Ishikawa (cell line): ENCODE measurements at regions not wholly inside any gene's neighbourhood (a gene's known extent, or its start where the extent isn't known, plus 50 kb on each side); places are given as distances from the start of the nearest gene placed in this dataset.

ENCODE experiments used
- CEBPB ChIP-seq: IDR thresholded peaks from 2 replicates; pipeline ENCODE4 v1.6.1; 2012
- CREB1 ChIP-seq: IDR thresholded peaks from 2 replicates; pipeline ENCODE4 v1.6.1; 2012; ENCODE audit warnings: low read depth
- EGR1 ChIP-seq: IDR thresholded peaks from 2 replicates; pipeline ENCODE4 v1.6.1; 2012
- EP300 ChIP-seq: IDR thresholded peaks from 2 replicates; pipeline ENCODE4 v1.6.1; 2012; ENCODE audit warnings: borderline replicate concordance
- FOXM1 ChIP-seq: IDR thresholded peaks from 2 replicates; pipeline ENCODE4 v1.6.1; 2012; ENCODE audit warnings: low read depth, borderline replicate concordance
- NFIC ChIP-seq: IDR thresholded peaks from 2 replicates; pipeline ENCODE4 v1.6.1; 2012
- RAD21 ChIP-seq: IDR thresholded peaks from 2 replicates; pipeline ENCODE4 v1.6.1; 2012; ENCODE audit warnings: low read depth
- TAF1 ChIP-seq: IDR thresholded peaks from 2 replicates; pipeline ENCODE4 v1.6.1; 2012; ENCODE audit warnings: low read depth, mild to moderate bottlenecking
- TCF12 ChIP-seq: IDR thresholded peaks from 2 replicates; pipeline ENCODE4 v1.6.1; 2012; ENCODE audit warnings: low read depth
- TEAD4 ChIP-seq: IDR thresholded peaks from 2 replicates; pipeline ENCODE4 v1.6.1; 2012
- YY1 ChIP-seq: IDR thresholded peaks from 2 replicates; pipeline ENCODE4 v1.6.1; 2012; ENCODE audit warnings: low read depth
- ZBTB7A ChIP-seq: IDR thresholded peaks from 2 replicates; pipeline ENCODE4 v1.6.1; 2012; ENCODE audit warnings: low read depth
- TF ChIP-seq, protein P1 (sequence below): IDR thresholded peaks from 2 replicates; pipeline ENCODE4 v1.6.1; 2012; ENCODE audit warnings: low read depth, mild to moderate bottlenecking
- TF ChIP-seq, protein P2 (sequence below): IDR thresholded peaks from 2 replicates; pipeline ENCODE4 v1.6.1; 2012
- TF ChIP-seq, protein P3 (sequence below): IDR thresholded peaks from 2 replicates; pipeline ENCODE4 v1.6.1; 2012

DNA sequence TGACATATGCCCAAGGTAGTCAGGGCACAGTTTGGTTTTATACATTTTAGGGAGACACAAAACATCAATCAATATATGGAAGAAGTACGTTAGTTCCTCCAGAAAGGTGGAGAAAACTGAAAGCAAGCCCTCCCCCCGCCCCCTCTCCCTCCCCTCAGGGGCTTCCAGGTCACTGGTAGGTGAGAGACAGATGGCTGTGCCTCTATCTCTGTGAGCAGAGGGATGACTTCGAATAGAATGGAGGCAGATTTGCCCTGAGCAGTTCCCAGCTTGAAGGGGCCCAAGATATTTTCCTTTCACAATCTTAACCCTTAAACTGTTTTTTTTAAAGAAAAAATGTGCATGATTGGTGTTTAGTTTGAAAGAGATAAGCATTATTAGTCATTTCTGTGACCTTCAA lies 114.0 kb downstream of the PCDH10 start:
- TF ChIP-seq RAD21, result no peak
- TF ChIP-seq, protein P1, sequence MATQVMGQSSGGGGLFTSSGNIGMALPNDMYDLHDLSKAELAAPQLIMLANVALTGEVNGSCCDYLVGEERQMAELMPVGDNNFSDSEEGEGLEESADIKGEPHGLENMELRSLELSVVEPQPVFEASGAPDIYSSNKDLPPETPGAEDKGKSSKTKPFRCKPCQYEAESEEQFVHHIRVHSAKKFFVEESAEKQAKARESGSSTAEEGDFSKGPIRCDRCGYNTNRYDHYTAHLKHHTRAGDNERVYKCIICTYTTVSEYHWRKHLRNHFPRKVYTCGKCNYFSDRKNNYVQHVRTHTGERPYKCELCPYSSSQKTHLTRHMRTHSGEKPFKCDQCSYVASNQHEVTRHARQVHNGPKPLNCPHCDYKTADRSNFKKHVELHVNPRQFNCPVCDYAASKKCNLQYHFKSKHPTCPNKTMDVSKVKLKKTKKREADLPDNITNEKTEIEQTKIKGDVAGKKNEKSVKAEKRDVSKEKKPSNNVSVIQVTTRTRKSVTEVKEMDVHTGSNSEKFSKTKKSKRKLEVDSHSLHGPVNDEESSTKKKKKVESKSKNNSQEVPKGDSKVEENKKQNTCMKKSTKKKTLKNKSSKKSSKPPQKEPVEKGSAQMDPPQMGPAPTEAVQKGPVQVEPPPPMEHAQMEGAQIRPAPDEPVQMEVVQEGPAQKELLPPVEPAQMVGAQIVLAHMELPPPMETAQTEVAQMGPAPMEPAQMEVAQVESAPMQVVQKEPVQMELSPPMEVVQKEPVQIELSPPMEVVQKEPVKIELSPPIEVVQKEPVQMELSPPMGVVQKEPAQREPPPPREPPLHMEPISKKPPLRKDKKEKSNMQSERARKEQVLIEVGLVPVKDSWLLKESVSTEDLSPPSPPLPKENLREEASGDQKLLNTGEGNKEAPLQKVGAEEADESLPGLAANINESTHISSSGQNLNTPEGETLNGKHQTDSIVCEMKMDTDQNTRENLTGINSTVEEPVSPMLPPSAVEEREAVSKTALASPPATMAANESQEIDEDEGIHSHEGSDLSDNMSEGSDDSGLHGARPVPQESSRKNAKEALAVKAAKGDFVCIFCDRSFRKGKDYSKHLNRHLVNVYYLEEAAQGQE, result no peak

DNA sequence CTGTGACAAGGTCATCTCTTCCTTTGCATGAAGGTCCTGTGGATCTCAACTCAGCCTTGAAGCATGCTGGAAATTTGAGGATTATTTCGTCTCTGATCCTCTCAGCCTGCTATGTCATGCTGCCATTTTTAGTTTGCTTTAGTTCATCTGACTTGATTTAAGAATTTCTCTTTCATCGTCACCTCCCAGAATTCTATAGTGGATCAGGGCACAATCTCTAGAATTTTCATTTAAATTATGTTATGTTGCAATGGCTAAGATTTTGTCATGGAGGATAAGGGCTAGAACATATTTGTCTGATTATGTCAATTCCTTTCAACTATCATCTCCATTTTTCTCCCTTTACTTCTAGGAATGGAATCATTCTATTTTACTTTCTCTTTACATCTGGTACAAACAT lies 98.8 kb downstream of the PCDH10 start:
- TF ChIP-seq CREB1 (no peak), TAF1 (no peak), RAD21 (no peak), ZBTB7A (no peak), EP300 (no peak), NFIC (no peak), CEBPB (no peak), EGR1 (no peak)
- TF ChIP-seq, protein P2, sequence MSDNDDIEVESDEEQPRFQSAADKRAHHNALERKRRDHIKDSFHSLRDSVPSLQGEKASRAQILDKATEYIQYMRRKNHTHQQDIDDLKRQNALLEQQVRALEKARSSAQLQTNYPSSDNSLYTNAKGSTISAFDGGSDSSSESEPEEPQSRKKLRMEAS, result no peak
- TF ChIP-seq, protein P3, sequence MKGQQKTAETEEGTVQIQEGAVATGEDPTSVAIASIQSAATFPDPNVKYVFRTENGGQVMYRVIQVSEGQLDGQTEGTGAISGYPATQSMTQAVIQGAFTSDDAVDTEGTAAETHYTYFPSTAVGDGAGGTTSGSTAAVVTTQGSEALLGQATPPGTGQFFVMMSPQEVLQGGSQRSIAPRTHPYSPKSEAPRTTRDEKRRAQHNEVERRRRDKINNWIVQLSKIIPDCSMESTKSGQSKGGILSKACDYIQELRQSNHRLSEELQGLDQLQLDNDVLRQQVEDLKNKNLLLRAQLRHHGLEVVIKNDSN, result no peak
- TF ChIP-seq, protein P1, result no peak

DNA sequence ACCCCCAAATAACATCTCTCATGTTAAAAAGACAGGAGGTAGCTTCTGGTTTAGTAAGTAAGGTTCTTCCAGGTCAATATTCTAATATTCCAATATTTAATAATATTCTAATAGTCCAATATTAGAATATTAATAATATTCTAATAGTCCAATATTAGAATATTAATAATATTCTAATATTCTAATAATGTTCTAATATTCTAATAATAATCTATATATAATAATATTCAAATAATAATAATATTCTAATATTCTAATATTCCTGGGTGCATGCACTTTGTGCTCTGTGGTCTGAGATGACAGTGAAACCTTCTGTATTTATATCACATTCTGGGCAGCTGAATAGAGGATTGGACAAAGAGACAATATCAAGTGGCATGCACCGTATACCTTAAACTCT lies 96.1 kb downstream of the PCDH10 start:
- TF ChIP-seq EGR1 (no peak), TAF1 (no peak), CREB1 (no peak), EP300 (no peak), TCF12 (no peak), NFIC (no peak), RAD21 (no peak), TEAD4 (no peak), YY1 (no peak), FOXM1 (no peak), CEBPB (no peak), ZBTB7A (no peak)
- TF ChIP-seq, protein P2, result no peak
- TF ChIP-seq, protein P3, result no peak
- TF ChIP-seq, protein P1, result no peak
